ENCODE measurements at regions not wholly inside any gene's neighbourhood (a gene's known extent, or its start where the extent isn't known, plus 50 kb on each side); places are given as distances from the start of the nearest gene placed in this dataset.
"Not testable (repeated sequence)": the region's sequence is repeated elsewhere in the genome, so short reads cannot be mapped to it uniquely, and the experiment has no call there.

DNA sequence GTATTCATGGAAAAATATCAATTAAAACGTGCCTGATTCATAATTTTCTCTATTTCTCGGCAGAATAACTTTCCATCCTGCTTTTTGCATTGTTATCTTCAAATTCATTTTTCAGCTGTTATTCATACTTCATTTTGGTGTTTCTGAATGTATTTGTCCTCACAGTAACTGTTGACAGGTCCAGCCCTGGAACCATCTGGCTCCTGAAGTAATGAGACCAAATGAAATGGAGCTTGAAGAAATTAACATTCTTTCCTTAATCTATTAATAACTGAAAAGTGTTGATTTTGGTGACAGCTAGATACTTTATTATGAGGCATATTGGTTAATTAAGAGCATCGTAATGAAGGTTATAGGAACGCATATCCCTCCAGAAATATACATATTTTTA lies 257.0 kb upstream of the MINDY3 start:
- TF ChIP-seq, protein P1, sequence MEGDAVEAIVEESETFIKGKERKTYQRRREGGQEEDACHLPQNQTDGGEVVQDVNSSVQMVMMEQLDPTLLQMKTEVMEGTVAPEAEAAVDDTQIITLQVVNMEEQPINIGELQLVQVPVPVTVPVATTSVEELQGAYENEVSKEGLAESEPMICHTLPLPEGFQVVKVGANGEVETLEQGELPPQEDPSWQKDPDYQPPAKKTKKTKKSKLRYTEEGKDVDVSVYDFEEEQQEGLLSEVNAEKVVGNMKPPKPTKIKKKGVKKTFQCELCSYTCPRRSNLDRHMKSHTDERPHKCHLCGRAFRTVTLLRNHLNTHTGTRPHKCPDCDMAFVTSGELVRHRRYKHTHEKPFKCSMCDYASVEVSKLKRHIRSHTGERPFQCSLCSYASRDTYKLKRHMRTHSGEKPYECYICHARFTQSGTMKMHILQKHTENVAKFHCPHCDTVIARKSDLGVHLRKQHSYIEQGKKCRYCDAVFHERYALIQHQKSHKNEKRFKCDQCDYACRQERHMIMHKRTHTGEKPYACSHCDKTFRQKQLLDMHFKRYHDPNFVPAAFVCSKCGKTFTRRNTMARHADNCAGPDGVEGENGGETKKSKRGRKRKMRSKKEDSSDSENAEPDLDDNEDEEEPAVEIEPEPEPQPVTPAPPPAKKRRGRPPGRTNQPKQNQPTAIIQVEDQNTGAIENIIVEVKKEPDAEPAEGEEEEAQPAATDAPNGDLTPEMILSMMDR (conservative IDR thresholded peaks at IDR 0.05; ENCODE audit: low read depth, low read length): no peak
- no peak for DNase-seq (ENCODE audit: low read depth)
- H3K4me3 ChIP-seq (ENCODE audit: low read length): no peak overlapping the region

DNA sequence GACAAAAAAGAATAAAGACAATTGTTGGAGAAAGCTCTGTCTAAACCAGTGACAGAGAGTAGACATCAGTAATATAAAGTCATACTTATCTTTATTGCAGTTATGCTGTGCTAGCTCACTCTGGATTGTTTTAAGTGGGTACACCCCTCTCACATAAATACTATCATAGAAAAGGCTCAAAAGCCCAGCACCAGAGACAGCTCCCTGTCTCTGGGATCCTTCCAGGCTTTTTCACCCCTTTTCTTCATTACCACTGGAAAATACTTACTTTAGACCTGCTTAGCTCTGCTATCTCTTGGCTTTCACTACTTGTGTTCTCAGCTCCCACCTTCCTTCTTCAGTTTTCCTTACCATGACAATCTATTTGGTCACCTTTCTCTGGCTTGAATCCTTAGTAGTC lies 259.1 kb upstream of the MINDY3 start:
- no peak overlapping the region for H3K4me3 ChIP-seq (ENCODE audit: low read length)
- TF ChIP-seq, protein P1 (conservative IDR thresholded peaks at IDR 0.05; ENCODE audit: low read depth, low read length): no peak
- no peak for DNase-seq (ENCODE audit: low read depth)

DNA sequence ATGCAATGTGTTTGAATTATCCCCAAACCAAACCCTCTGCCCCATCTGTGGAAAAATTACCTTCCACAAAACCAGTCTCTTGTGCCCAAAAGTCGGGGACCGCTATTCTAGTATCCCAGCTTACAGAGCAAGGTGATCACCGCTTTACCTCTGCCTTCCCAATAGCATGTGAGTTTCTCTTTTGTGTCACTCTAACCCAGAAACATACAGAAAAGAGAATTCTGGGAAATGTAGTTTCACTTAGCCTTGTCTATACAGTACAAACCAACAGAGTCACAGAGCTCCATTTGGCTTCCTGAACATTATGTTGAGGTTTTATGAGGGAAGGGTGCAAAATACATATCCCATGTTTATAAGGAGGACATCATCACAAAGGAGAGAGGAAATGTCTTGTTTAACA lies 260.3 kb upstream of the MINDY3 start:
- H3K4me3 ChIP-seq (ENCODE audit: low read length): no peak overlapping the region
- TF ChIP-seq, protein P1 (conservative IDR thresholded peaks at IDR 0.05; ENCODE audit: low read depth, low read length): no peak
- DNase-seq (ENCODE audit: low read depth): no peak

DNA sequence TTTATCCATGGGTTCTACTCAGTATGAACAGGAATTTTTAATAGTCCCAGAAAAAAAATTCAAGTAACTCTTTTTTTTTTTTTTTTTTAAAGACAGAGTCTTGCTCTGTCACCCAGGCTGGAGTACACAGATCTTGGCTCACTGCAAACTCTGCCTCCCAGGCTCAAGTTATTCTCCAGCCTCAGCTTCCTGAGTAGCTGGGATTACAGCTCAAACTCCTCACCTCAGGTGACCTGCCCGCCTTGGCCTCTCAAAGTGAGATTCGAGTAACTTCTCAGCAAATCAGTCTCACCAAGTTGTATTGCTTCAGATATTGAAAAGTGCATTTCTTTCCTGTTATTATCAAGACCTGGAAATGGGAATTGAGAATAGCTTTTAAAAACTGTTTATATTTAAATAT lies 281.2 kb upstream of the MINDY3 start:
- no peak overlapping the region for H3K4me3 ChIP-seq (ENCODE audit: low read length)
- DNase-seq (ENCODE audit: low read depth): no peak
- TF ChIP-seq, protein P1 (conservative IDR thresholded peaks at IDR 0.05; ENCODE audit: low read depth, low read length): no peak

DNA sequence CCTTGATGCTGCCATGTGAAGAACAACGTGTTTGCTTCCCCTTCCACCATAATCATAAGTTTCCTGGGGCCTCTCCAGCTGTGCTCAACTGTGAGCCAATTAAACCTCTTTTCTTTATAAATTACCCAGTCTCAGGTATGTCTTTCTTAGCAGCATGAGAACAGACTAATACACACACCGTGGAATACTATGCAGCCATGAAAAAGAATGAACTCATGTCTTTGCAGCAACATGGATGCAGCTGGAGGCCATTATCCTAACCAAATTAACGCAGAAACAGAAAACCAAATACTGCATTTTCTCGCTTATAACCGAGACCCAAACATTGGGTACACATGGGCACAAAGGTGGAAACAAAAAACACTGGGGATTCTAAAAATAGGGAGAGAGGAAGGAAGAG lies 286.7 kb upstream of the MINDY3 start:
- no peak for DNase-seq (ENCODE audit: low read depth)

DNA sequence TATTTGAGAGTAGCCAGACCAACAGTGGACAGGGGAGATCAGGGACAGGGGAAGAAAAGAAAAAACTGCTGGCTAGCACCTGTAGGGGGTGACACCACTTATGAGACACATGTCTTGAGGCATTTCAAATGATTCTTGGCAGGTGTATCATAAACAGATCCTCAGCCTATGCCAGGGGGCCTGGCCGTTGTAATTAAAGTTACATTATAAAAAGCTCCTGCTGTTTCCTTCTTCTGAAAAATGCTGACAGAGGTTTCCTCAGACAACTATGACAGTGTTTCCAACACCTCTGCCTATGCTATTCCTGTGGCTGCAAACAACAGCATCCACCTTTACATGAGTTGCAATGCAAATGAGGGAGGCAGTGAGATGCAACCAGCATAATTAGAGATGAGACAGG lies 281.0 kb upstream of the PTER start:
- no peak for DNase-seq (ENCODE audit: low read depth)
- TF ChIP-seq, protein P1 (conservative IDR thresholded peaks at IDR 0.05; ENCODE audit: low read depth, low read length): no peak

More for the DNA sequence above, 286.7 kb upstream of the MINDY3 start:
- TF ChIP-seq, protein P1 (conservative IDR thresholded peaks at IDR 0.05; ENCODE audit: low read depth, low read length): no peak
- no peak overlapping the region for H3K4me3 ChIP-seq (ENCODE audit: low read length)

DNA sequence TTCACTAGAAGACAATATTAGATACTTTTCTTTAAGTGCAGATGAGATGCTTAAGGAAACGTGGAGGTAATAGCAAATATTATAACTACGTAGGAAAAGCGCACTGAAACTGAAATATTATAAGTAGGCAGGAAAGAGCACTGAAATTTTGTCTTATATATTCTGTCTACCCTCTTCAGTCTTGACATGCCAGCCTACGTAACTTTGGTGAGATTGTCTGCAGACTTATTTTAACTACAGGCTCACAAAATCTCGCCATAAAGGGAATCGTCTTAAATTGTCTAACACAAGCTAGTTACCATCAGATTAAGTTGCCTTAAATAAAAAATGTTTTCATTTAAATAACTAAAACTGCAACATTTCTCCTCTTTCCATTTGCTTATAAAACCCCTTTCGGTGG lies 280.1 kb upstream of the PTER start:
- H3K4me3 ChIP-seq (ENCODE audit: low read length): no peak overlapping the region
- no peak for DNase-seq (ENCODE audit: low read depth)
- TF ChIP-seq, protein P1 (conservative IDR thresholded peaks at IDR 0.05; ENCODE audit: low read depth, low read length): no peak

More for the DNA sequence above, 281.0 kb upstream of the PTER start:
- no peak overlapping the region for H3K4me3 ChIP-seq (ENCODE audit: low read length)

DNA sequence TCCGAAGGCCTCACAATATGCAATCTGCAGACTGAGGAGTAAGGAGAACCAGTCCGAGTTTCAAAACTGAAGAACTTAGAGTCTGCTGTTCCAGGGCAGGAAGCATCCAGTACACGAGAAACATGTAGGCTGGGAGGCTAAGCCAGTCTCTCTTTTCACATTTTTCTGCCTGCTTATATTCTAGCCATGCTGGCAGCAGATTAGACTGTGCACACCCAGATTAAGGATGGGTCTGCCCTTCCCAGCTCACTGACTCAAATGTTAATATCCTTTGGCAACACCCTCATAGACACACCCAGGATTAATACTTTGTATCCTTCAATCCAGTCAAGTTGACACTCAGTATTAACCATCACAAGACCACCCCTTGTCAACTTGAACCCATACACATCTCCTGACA lies 271.7 kb upstream of the PTER start:
- H3K4me3 ChIP-seq (ENCODE audit: low read length); DNase-seq (ENCODE audit: low read depth): not testable (repeated sequence)

All from retinal pigment epithelial cell (primary cell).